A172 (cell line): ENCODE measurements at regions not wholly inside any gene's neighbourhood (a gene's known extent, or its start where the extent isn't known, plus 50 kb on each side); places are given as distances from the start of the nearest gene placed in this dataset.
A peak's percentile ranks its signal among the peaks of the same experiment; 100 is the strongest.

ENCODE experiments used
- DNase-seq: peaks from one replicate; pipeline ENCODE4 v3.0.0-alpha.2; 2015; ENCODE audit warnings: low spot score

GRCh38 chr6:137690034-137690433, 177.0 kb upstream of the TNFAIP3 start:
- DNase-seq, result no peak

GRCh38 chr6:137690721-137691120, 176.3 kb upstream of the TNFAIP3 start:
- no peak for DNase-seq

GRCh38 chr6:137692308-137692707, 174.8 kb upstream of the TNFAIP3 start:
- DNase-seq, result no peak

GRCh38 chr6:137692806-137693205, 174.3 kb upstream of the TNFAIP3 start:
- DNase-seq, result peak; percentile 71

GRCh38 chr6:137693711-137694110, 173.3 kb upstream of the TNFAIP3 start:
- DNase-seq, result no peak

GRCh38 chr6:137696765-137697164, 170.3 kb upstream of the TNFAIP3 start:
- DNase-seq, result no peak

GRCh38 chr6:137697267-137697938, 169.7 kb upstream of the TNFAIP3 start:
- DNase-seq, result peak; percentile 88

- DNase-seq, result no peak
These were observed 168.4 kb upstream of the TNFAIP3 start for GRCh38 chr6:137698636-137699030.

GRCh38 chr6:137699031-137699683, 167.9 kb upstream of the TNFAIP3 start:
- no peak for DNase-seq

- no peak for DNase-seq
These were observed 166.9 kb upstream of the TNFAIP3 start for GRCh38 chr6:137700161-137700560.

- no peak for DNase-seq
These were observed 166.1 kb upstream of the TNFAIP3 start for GRCh38 chr6:137700751-137701477.

- no peak for DNase-seq
These were observed 165.1 kb upstream of the TNFAIP3 start for GRCh38 chr6:137701942-137702341.

GRCh38 chr6:137702791-137703424, 164.2 kb upstream of the TNFAIP3 start:
- no peak for DNase-seq

- DNase-seq, result no peak
These were observed 162.3 kb upstream of the TNFAIP3 start for GRCh38 chr6:137704802-137705159.

- peak; percentile 25 for DNase-seq
These were observed 161.6 kb upstream of the TNFAIP3 start for GRCh38 chr6:137705160-137706082.

GRCh38 chr6:137706083-137706750, 160.8 kb upstream of the TNFAIP3 start:
- no peak for DNase-seq

GRCh38 chr6:137707038-137707589, 159.9 kb upstream of the TNFAIP3 start:
- no peak for DNase-seq

- peak; percentile 67 for DNase-seq
These were observed 159.3 kb upstream of the TNFAIP3 start for GRCh38 chr6:137707590-137708360.

- no peak for DNase-seq
These were observed 158.6 kb upstream of the TNFAIP3 start for GRCh38 chr6:137708481-137708880.
